Upper lobe of left lung (tissue), 6 donors: ENCODE measurements at regions not wholly inside any gene's neighbourhood (a gene's known extent, or its start where the extent isn't known, plus 50 kb on each side); places are given as distances from the start of the nearest gene placed in this dataset.

Experiments
- ATAC-seq, 2 donors: fragments of 200-7000 bp; cut with Tn5 transposase; one replicate each; pipeline ENCODE4 v1.9.1; 2022; ENCODE audit warnings: mild to moderate bottlenecking in 2 of 2, moderate library complexity in 2 of 2; ENCODE audit not compliant: low FRiP score in 2 of 2
- DNase-seq, 2 donors: peaks; one replicate each; pipeline ENCODE4 v3.0.0-alpha.2; 2019 to 2020
- H3K27ac ChIP-seq, 4 donors: fragments of 200-600 bp; sonication (generic); one replicate each; pipeline ENCODE4 v1.5.1; 2016 to 2019
- H3K27me3 ChIP-seq, 4 donors: fragments of 200-600 bp; sonication (generic); one replicate each; pipeline ENCODE4 v1.5.1; 2017 to 2019
- H3K36me3 ChIP-seq, 4 donors: fragments of 200-600 bp; sonication (generic); one replicate each; pipeline ENCODE4 v1.5.1; 2016 to 2019
- H3K4me1 ChIP-seq, 4 donors: fragments of 200-600 bp; sonication (generic); one replicate each; pipeline ENCODE4 v1.5.1; 2018 to 2019
- H3K4me3 ChIP-seq, 4 donors: fragments of 200-600 bp; sonication (generic); one replicate each; pipeline ENCODE4 v1.5.1; 2017 to 2019; ENCODE audit warnings: mild to moderate bottlenecking in 2 of 4, moderate library complexity in 1 of 4
- H3K9me3 ChIP-seq, 4 donors: fragments of 200-600 bp; sonication (generic); one replicate each; pipeline ENCODE4 v1.5.1; 2018 to 2019
- CTCF ChIP-seq, 6 experiments: fragments of 450-650 bp in 4 of 6; fragments of 200-600 bp in 2 of 6; sonication (generic) in 2 of 6; IDR thresholded peaks; one replicate each; pipeline ENCODE4 v1.5.1; 2016 to 2019; ENCODE audit warnings: antibody characterized with exemption in 6 of 6
- EP300 ChIP-seq, 4 donors: sonication (generic); formaldehyde crosslinking; IDR thresholded peaks; one replicate each; pipeline ENCODE4 v1.5.1; 2017; ENCODE audit warnings: antibody characterized with exemption in 4 of 4, control low read depth in 2 of 4
- POLR2A ChIP-seq, 4 donors: fragments of 450-650 bp; IDR thresholded peaks; one replicate each; pipeline ENCODE4 v1.5.1; 2016 to 2017; ENCODE audit warnings: antibody characterized with exemption in 4 of 4, mild to moderate bottlenecking in 2 of 4
- POLR2AphosphoS5 ChIP-seq, 2 donors: sonication (generic); formaldehyde crosslinking; IDR thresholded peaks; one replicate each; pipeline ENCODE4 v1.5.1; 2017; ENCODE audit warnings: antibody characterized with exemption in 2 of 2
- WGBS, 2 donors: methylation state at CpG; one replicate each; pipeline ENCODE4 v1.1.5; 2017 to 2018; 5-methylcytosine and 5-hydroxymethylcytosine counted together
- donor health status: DM: no; HTN: no; CAD: no; lungs with moderate emphysema.
- donor health status: DM: no; HTN: yes; CAD: no; lungs with severe emphysema.

- Histone ChIP-seq H3K4me1 (no peaks in the 10 kb centered on the region), H3K9me3 (no peaks in the 10 kb centered on the region), H3K27me3 (no peaks in the 10 kb centered on the region), H3K27ac (no peak overlapping the region), H3K4me3 (no peak overlapping the region), H3K36me3 (no peaks in the 10 kb centered on the region)
- DNase-seq = no peak
- WGBS, 2 donors = 81 to 93% methylated on average over 5 of the region's 5 CpGs
- ATAC-seq = no peak
- no peak for TF ChIP-seq EP300 (IDR thresholded peaks at IDR 0.05)
- no peak for TF ChIP-seq POLR2A (IDR thresholded peaks at IDR 0.05)
- no peak for TF ChIP-seq CTCF (IDR thresholded peaks at IDR 0.05)
- TF ChIP-seq POLR2AphosphoS5 (IDR thresholded peaks at IDR 0.05) = no peak
Measured at GRCh38 chr15:68499620-68500312, 67.8 kb upstream of the ITGA11 start.

- H3K27me3 ChIP-seq = no peaks in the 10 kb centered on the region
- peak in 1 of 2 donors; percentile 22 for ATAC-seq
- H3K27ac ChIP-seq = no peak overlapping the region
- no peak for DNase-seq
- no peaks in the 10 kb centered on the region for H3K36me3 ChIP-seq
- WGBS, 2 donors = 76 to 87% methylated on average over 10 to 11 of the region's 11 CpGs
- TF ChIP-seq EP300 (IDR thresholded peaks at IDR 0.05) = no peak
- TF ChIP-seq CTCF (IDR thresholded peaks at IDR 0.05) = no peak
- no peak for TF ChIP-seq POLR2A (IDR thresholded peaks at IDR 0.05)
- TF ChIP-seq POLR2AphosphoS5 (IDR thresholded peaks at IDR 0.05) = no peak
- H3K4me1 ChIP-seq = no peaks in the 10 kb centered on the region
- H3K4me3 ChIP-seq = no peak overlapping the region
- no peaks in the 10 kb centered on the region for H3K9me3 ChIP-seq
Measured at GRCh38 chr15:68500363-68501258, 68.6 kb upstream of the ITGA11 start.

- Histone ChIP-seq H3K4me3 (no peak overlapping the region), H3K9me3 (no peaks in the 10 kb centered on the region), H3K27me3 (no peaks in the 10 kb centered on the region), H3K36me3 (no peaks in the 10 kb centered on the region), H3K4me1 (no peaks in the 10 kb centered on the region), H3K27ac (no peak overlapping the region)
- ATAC-seq = no peak
- TF ChIP-seq POLR2AphosphoS5 (IDR thresholded peaks at IDR 0.05) (no peak), EP300 (IDR thresholded peaks at IDR 0.05) (no peak), CTCF (IDR thresholded peaks at IDR 0.05) (no peak), POLR2A (IDR thresholded peaks at IDR 0.05) (no peak)
- WGBS, 2 donors = 86 to 95% methylated on average over 3 to 4 of the region's 4 CpGs
- DNase-seq = peak in 1 of 2 donors; percentile 12
Measured at GRCh38 chr15:68501259-68501591, 69.3 kb upstream of the ITGA11 start.

- H3K27me3 ChIP-seq = no peaks in the 10 kb centered on the region
- DNase-seq (no peak), ATAC-seq (no peak)
- H3K27ac ChIP-seq = no peak overlapping the region
- 81 to 93% methylated on average over 2 of the region's 2 CpGs for WGBS, 2 donors
- TF ChIP-seq CTCF (IDR thresholded peaks at IDR 0.05) (no peak), POLR2AphosphoS5 (IDR thresholded peaks at IDR 0.05) (no peak), EP300 (IDR thresholded peaks at IDR 0.05) (no peak), POLR2A (IDR thresholded peaks at IDR 0.05) (no peak)
- H3K4me1 ChIP-seq = no peaks in the 10 kb centered on the region
- no peaks in the 10 kb centered on the region for H3K36me3 ChIP-seq
- H3K9me3 ChIP-seq = no peaks in the 10 kb centered on the region
- no peak overlapping the region for H3K4me3 ChIP-seq
Measured at GRCh38 chr15:68501616-68502015, 69.7 kb upstream of the ITGA11 start.
